CD14-positive monocyte (primary cell): ENCODE measurements at regions not wholly inside any gene's neighbourhood (a gene's known extent, or its start where the extent isn't known, plus 50 kb on each side); places are given as distances from the start of the nearest gene placed in this dataset.

ENCODE experiments used
- DNase-seq, 3 donors: peaks; one replicate each; pipeline ENCODE4 v3.0.0-alpha.2; 2011 to 2022
- H2AFZ ChIP-seq: 2 replicates; pipeline ENCODE4 v1.6.0; 2012; ENCODE audit warnings: mild to moderate bottlenecking, low read depth, low read length, inconsistent platforms; ENCODE audit not compliant: insufficient read depth, poor library complexity, severe bottlenecking
- H3K27ac ChIP-seq, 2 donors: 1 replicate in 1 of 2; 2 replicates in 1 of 2; pipeline ENCODE4 v1.5.1; 2012 to 2013; ENCODE audit warnings: low read length in 2 of 2, control low read depth in 1 of 2, inconsistent platforms in 1 of 2, low read depth in 1 of 2, mild to moderate bottlenecking in 1 of 2
- H3K27me3 ChIP-seq, 2 donors: one replicate each; pipeline versions ENCODE4 v1.6.0 to v1.6.1; 2011 to 2013; ENCODE audit warnings: low read length in 2 of 2; ENCODE audit not compliant: control insufficient read depth in 2 of 2, insufficient read depth in 2 of 2
- H3K36me3 ChIP-seq, 2 donors: replicated peaks in 1 of 2; 1 replicate in 1 of 2; 2 replicates in 1 of 2; pipeline versions ENCODE4 v1.5.1 to v1.6.1; 2012 to 2013; ENCODE audit warnings: low read length in 2 of 2, control low read depth in 1 of 2, inconsistent platforms in 1 of 2, mild to moderate bottlenecking in 1 of 2; ENCODE audit not compliant: insufficient read depth in 2 of 2, control insufficient read depth in 1 of 2
- H3K4me1 ChIP-seq, 2 donors: 1 replicate in 1 of 2; 2 replicates in 1 of 2; pipeline versions ENCODE4 v1.5.1 to v1.6.1; 2012 to 2013; ENCODE audit warnings: low read length in 2 of 2, control low read depth in 1 of 2, inconsistent platforms in 1 of 2, mild to moderate bottlenecking in 1 of 2, moderate library complexity in 1 of 2; ENCODE audit not compliant: insufficient read depth in 2 of 2, control insufficient read depth in 1 of 2
- H3K4me2 ChIP-seq: replicated peaks from 2 replicates; pipeline ENCODE3; 2012; ENCODE audit warnings: low read length, moderate library complexity, mild to moderate bottlenecking; ENCODE audit not compliant: poor library complexity, severe bottlenecking; ENCODE audit errors: extremely low read depth
- H3K4me3 ChIP-seq, 3 experiments: fragments of 200-600 bp in 1 of 3; sonication (generic) in 1 of 3; replicated peaks in 1 of 3; 1 replicate in 2 of 3; 2 replicates in 1 of 3; pipeline ENCODE4 v1.5.1; 2011 to 2013; ENCODE audit warnings: low read length in 3 of 3, mild to moderate bottlenecking in 3 of 3, control low read depth in 2 of 3, low read depth in 2 of 3, inconsistent platforms in 1 of 3, moderate library complexity in 1 of 3
- H3K79me2 ChIP-seq: 2 replicates; pipeline ENCODE4 v1.6.0; 2012; ENCODE audit warnings: mild to moderate bottlenecking, control low read depth, inconsistent platforms, low read length, moderate library complexity; ENCODE audit not compliant: insufficient read depth
- H3K9ac ChIP-seq: 2 replicates; pipeline ENCODE4 v1.6.0; 2017; ENCODE audit warnings: low read length, mild to moderate bottlenecking; ENCODE audit not compliant: insufficient read depth, poor library complexity, severe bottlenecking
- H3K9me3 ChIP-seq, 2 donors: replicated peaks in 1 of 2; 1 replicate in 1 of 2; 2 replicates in 1 of 2; pipeline versions ENCODE4 v1.5.1 to v1.6.1; 2012 to 2013; ENCODE audit warnings: low read length in 2 of 2, control low read depth in 1 of 2; ENCODE audit not compliant: control insufficient read depth in 1 of 2, insufficient read depth in 1 of 2
- H4K20me1 ChIP-seq: 2 replicates; pipeline ENCODE4 v1.6.0; 2012; ENCODE audit warnings: mild to moderate bottlenecking, low read length, control low read depth, moderate library complexity; ENCODE audit not compliant: insufficient read depth
- H3K27ac Mint-ChIP-seq, 7 donors: one replicate each; pipeline ENCODE4 v1.8.0; 2020; ENCODE audit warnings: mild to moderate bottlenecking in 7 of 7, mixed read lengths in 7 of 7, moderate library complexity in 6 of 7, inconsistent platforms in 2 of 7
- H3K27me3 Mint-ChIP-seq, 3 donors: one replicate each; pipeline ENCODE4 v1.8.0; 2021 to 2022; ENCODE audit warnings: low read depth in 3 of 3, mild to moderate bottlenecking in 3 of 3, mixed read lengths in 3 of 3, moderate library complexity in 3 of 3, inconsistent platforms in 1 of 3
- H3K36me3 Mint-ChIP-seq, 2 donors: one replicate each; pipeline ENCODE4 v1.8.0; 2020; ENCODE audit warnings: mixed read lengths in 2 of 2, inconsistent platforms in 1 of 2, mild to moderate bottlenecking in 1 of 2
- H3K4me1 Mint-ChIP-seq: one replicate; pipeline ENCODE4 v1.8.0; 2020; ENCODE audit warnings: mild to moderate bottlenecking, mixed read lengths
- H3K4me3 Mint-ChIP-seq, 2 donors: one replicate each; pipeline ENCODE4 v1.8.0; 2020; ENCODE audit warnings: mild to moderate bottlenecking in 2 of 2, mixed read lengths in 2 of 2, moderate library complexity in 1 of 2
- H3K9me3 Mint-ChIP-seq, 7 donors: one replicate each; pipeline ENCODE4 v1.8.0; 2020 to 2022; ENCODE audit warnings: mixed read lengths in 7 of 7, mild to moderate bottlenecking in 6 of 7, moderate library complexity in 6 of 7, inconsistent platforms in 2 of 7
- CTCF ChIP-seq: fragments of 200-600 bp; IDR thresholded peaks from one replicate; pipeline ENCODE4 v1.8.0; 2022; ENCODE audit warnings: antibody characterized with exemption, mild to moderate bottlenecking
- WGBS: methylation state at CpG from one replicate; pipeline ENCODE4 v1.1.5; 2013; ENCODE audit warnings: missing lambda C conversion rate; ENCODE audit not compliant: insufficient coverage; 5-methylcytosine and 5-hydroxymethylcytosine counted together
- intact Hi-C, 2 donors: fragments of 100-400 bp; cut with micrococcal nuclease; formaldehyde crosslinking; loops; one replicate each; pipeline versions ENCODE4 v1.15.0 to v1.15.1; 2023

- no peaks in the 10 kb centered on the region for H3K27me3 ChIP-seq
- no peaks in the 10 kb centered on the region for H4K20me1 ChIP-seq
- intact Hi-C loops, result no loop called here
- Mint-ChIP-seq H3K4me1 (no peaks in the 10 kb centered on the region), H3K27ac (no peak overlapping the region), H3K27me3 (peaks cover 2 to 6% (median 3%) of the 10 kb centered on the region in 3 donors), H3K4me3 (no peak overlapping the region), H3K9me3 (peaks cover 0 to 7% (median 1%) of the 10 kb centered on the region in 7 donors), H3K36me3 (no peaks in the 10 kb centered on the region)
- no peaks in the 10 kb centered on the region for H3K36me3 ChIP-seq
- TF ChIP-seq CTCF, result no peak
- 94% methylated on average over 7 of the region's 8 CpGs for WGBS
- H3K9me3 ChIP-seq, result peaks cover 0 to 3% of the 10 kb centered on the region in 2 donors
- H3K9ac ChIP-seq, result no peak overlapping the region
- no peak overlapping the region for H3K27ac ChIP-seq
- no peak for DNase-seq
- no peak overlapping the region for H2AFZ ChIP-seq
- H3K4me2 ChIP-seq, result no peak overlapping the region
- no peak overlapping the region for H3K4me3 ChIP-seq
- no peaks in the 10 kb centered on the region for H3K4me1 ChIP-seq
- no peaks in the 10 kb centered on the region for H3K79me2 ChIP-seq
Observed at GRCh38 chr11:70769521-70769920, 371.2 kb downstream of the CTTN start.

- Mint-ChIP-seq H3K27ac (no peak overlapping the region), H3K36me3 (no peaks in the 10 kb centered on the region), H3K4me3 (no peak overlapping the region), H3K9me3 (peaks cover 0 to 5% (median 1%) of the 10 kb centered on the region in 7 donors), H3K27me3 (peaks cover 1 to 5% (median 2%) of the 10 kb centered on the region in 3 donors), H3K4me1 (no peaks in the 10 kb centered on the region)
- Histone ChIP-seq H3K4me2 (no peak overlapping the region), H2AFZ (no peak overlapping the region), H3K36me3 (no peaks in the 10 kb centered on the region), H3K9ac (no peak overlapping the region), H3K79me2 (no peaks in the 10 kb centered on the region), H3K9me3 (peaks cover 0 to 3% of the 10 kb centered on the region in 2 donors), H3K27ac (no peak overlapping the region), H4K20me1 (no peaks in the 10 kb centered on the region), H3K4me3 (no peak overlapping the region), H3K4me1 (no peaks in the 10 kb centered on the region), H3K27me3 (no peaks in the 10 kb centered on the region)
- intact Hi-C loops, result no loop called here
- TF ChIP-seq CTCF, result no peak
- 95% methylated on average over 15 of the region's 18 CpGs for WGBS
- no peak for DNase-seq
Observed at GRCh38 chr11:70771099-70771885, 373.0 kb downstream of the CTTN start.
